GM21515 (cell line): ENCODE measurements at regions not wholly inside any gene's neighbourhood (a gene's known extent, or its start where the extent isn't known, plus 50 kb on each side); places are given as distances from the start of the nearest gene placed in this dataset.
A peak's percentile ranks its signal among the peaks of the same experiment; 100 is the strongest.

Experiments used
- ATAC-seq: cut with Tn5 transposase; IDR thresholded peaks from one replicate; pipeline ENCODE4 v1.9.1; 2021; ENCODE audit not compliant: unreplicated experiment

DNA sequence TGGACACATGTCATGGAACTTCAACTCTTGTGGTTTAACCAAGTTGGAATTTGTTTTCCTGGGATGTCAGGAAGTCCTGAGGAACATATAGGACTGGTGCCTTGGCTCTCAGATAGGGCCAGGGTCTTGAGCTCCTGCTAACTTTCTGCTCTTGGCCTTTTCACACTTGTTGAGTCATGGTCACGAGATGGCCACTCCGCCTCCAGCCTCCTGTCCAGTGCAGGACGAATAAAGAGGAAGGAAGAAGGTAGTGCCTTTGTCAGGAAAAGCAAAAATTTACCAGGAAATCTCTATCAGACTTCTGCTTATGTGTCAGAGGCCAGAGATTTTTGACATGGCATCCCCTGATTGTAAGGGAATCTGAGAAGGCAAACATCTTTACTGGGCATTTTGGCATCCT is 89.1 kb upstream of the ARHGAP20 start:
- no peak for ATAC-seq

GRCh38 chr11:110798201-110798900 is 86.1 kb upstream of the ARHGAP20 start:
- ATAC-seq, result no peak

- ATAC-seq, result peak; percentile 89
These were observed 85.2 kb upstream of the ARHGAP20 start for GRCh38 chr11:110797453-110797852.

DNA sequence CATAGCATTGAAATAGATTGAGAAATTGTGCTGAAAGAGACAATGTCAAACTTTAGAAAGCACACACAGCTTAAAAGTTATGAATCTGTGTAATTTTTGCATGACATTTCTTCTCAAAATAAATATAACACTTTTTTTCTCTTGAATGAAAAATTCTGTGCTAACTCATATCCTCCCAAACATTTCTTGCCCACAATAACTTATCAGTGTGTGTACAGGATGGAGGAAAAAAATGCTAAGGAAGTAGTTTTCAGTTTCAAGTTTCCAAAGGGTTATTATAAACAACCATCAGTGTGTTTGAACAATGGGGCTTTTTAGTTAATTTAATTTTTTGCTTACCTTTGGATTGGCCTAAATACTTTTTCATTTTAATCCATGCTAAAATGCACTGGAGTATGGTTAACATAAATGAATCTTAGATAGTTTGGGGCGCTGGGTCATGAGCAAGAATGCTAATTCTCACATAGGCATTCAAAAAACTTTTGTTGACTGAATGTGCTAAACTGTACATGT is 82.9 kb upstream of the ARHGAP20 start:
- no peak for ATAC-seq

GRCh38 chr11:110793556-110793955 is 81.3 kb upstream of the ARHGAP20 start:
- ATAC-seq, result no peak

- no peak for ATAC-seq
These were observed 79.4 kb upstream of the ARHGAP20 start for GRCh38 chr11:110791621-110792020.

GRCh38 chr11:110787680-110788079 is 75.4 kb upstream of the ARHGAP20 start:
- no peak for ATAC-seq

GRCh38 chr11:110786226-110786902 is 74.1 kb upstream of the ARHGAP20 start:
- ATAC-seq, result no peak

DNA sequence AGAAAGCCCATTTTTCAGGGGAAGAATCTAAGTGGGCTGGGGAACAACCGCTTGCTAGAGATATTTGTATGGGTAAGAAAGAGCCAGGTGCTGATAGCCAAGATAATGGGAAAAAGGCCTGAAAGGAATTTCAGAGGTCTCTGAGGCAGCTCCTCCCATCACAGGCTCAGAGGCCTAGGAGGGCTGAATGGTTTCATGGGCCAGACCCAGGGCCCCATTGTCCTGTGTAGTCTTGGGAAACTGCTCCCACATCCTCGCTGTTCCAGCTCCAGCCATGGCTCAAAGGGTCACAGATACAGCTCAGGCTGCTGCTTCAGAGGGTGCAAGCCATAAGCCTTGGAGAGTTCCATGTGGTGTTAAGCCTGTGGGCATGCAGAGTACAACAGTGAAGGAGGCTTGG is 73.2 kb upstream of the ARHGAP20 start:
- ATAC-seq, result no peak

GRCh38 chr11:110782616-110783015 is 70.4 kb upstream of the ARHGAP20 start:
- ATAC-seq, result no peak

- no peak for ATAC-seq
These were observed 66.9 kb upstream of the ARHGAP20 start for GRCh38 chr11:110779108-110779507.

DNA sequence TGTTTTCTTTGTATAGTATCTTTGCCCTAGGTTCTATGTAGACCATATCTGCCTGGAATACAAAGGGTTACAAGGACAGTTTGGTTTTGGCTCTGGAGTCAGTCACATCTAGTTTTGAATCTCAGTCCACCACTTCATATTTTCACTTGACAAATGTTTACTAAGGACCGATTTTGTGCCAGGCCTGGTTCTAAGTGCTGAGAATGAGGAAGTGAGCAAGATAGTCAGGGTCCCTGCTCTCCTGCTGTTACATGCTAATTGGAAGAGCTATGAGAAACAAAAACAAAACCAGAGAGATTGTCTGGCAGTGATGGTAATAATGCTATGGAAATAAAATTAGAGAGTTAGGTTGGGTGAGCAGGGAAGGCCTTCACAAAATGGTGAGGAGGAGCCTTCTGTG is 66.1 kb upstream of the ARHGAP20 start:
- ATAC-seq, result no peak

GRCh38 chr11:110777775-110778174 is 65.5 kb upstream of the ARHGAP20 start:
- no peak for ATAC-seq

DNA sequence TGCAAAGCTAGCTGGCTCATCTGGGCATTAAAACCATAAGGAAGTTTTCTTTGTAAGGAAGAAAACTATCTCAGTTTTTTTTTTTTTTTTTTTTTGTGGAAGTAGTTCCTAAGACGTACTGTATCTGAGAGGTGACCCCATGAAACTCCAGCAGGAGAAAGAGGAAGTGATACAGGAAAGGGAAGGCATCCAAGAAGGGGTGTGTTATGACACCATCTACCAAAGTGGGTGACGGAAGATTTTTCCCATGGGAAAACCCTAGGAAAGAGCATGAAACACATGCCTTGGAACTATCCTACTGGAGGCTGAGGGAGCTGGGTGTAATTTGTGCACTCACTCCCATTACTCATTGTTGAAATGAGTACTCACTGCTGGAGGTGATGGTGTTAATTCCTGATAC is 63.8 kb upstream of the ARHGAP20 start:
- no peak for ATAC-seq

- no peak for ATAC-seq
These were observed 62.1 kb upstream of the ARHGAP20 start for GRCh38 chr11:110774138-110775014.

- ATAC-seq, result no peak
These were observed 61.2 kb upstream of the ARHGAP20 start for GRCh38 chr11:110773442-110773841.

DNA sequence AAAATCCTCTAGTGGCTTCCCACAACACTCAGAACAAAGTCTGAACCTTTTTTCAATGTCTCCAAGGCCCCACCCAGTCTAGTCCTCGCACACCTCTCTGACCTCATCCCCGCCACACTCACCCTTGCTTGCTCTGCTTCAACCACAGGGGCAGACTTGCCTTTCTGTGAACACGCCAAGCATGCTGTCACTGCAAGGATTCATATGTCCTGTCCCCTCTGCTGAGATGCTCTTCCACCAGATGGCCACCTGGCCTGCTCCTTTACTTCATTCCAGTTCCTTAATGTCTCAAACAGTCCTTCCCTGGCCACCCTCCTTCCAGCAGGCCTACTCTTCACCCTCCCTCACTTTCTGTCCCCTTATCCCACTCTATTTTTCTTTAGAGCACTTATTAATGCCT is 60.6 kb upstream of the ARHGAP20 start:
- no peak for ATAC-seq

DNA sequence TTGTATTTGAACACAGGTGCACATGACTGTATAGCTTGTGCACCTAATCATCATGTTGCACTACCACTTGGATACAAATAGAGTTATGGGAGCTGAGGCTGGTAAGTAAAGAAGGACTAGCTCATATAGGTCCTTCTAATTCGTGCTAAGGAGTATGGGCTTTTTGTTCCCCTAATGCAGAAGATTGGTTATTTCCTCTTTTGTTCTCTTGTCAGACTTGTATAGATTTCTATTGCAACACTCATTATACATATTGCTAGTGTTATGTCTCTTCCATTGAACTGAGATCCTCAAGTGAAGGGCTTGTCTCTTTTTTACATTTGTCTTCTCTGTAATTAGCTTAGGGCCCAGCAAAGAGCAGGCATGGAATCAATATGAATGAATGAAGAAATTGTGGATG is 54.1 kb upstream of the ARHGAP20 start:
- no peak for ATAC-seq

- no peak for ATAC-seq
These were observed 52.2 kb upstream of the ARHGAP20 start for GRCh38 chr11:110764485-110764884.

- no peak for ATAC-seq
These were observed 51.2 kb upstream of the ARHGAP20 start for GRCh38 chr11:110763249-110764011.

- ATAC-seq, result no peak
These were observed 50.4 kb upstream of the ARHGAP20 start for GRCh38 chr11:110762590-110762989.
